ENCODE measurements at regions not wholly inside any gene's neighbourhood (a gene's known extent, or its start where the extent isn't known, plus 50 kb on each side); places are given as distances from the start of the nearest gene placed in this dataset.
"Not testable (repeated sequence)": the region's sequence is repeated elsewhere in the genome, so short reads cannot be mapped to it uniquely, and the experiment has no call there.

DNA sequence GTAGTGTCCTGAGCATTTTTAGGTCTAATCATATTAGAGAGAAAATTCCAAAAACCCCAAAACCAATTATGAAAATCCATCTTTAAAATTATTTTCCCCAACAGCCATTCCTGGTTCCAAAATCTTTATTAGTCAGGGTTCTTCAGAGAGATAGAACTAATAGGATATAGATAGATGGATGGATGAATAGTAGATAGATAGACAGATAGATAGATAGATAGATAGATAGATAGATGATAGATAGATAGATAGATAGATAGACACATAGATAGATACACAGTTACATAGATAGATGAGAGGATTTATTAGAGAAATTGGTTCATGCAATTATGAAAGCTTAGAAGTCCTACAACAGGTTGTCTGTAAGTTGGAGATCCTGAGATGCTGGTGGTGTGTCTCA is 122.7 kb upstream of the POGK start:
- no peak for DNase-seq (ENCODE audit: insufficient read length, low spot score)
- no peak for FAIRE-seq
- TF ChIP-seq SPI1 (IDR thresholded peaks at IDR 0.05; ENCODE audit: low read depth, low read length), result no peak

DNA sequence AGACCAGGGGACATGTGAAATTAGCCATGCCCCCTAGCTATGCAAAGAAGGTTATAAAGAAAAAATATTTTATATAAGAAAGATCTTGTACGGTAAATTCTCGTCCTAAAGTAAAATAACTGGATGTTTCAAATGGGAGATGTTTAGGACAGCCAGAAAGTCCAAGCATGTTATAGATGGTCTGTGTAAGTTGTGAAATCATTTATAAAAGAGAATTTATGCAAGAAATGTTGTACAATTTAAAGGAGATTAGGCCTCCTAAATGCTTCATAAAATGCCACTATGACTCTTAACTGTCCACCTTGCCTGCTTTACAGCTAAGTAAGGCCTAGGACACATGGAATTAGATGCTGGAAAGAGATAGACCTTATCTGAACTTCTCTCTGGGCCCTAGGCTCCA is 118.1 kb upstream of the POGK start:
- FAIRE-seq (no peak), DNase-seq (ENCODE audit: insufficient read length, low spot score) (no peak)
- TF ChIP-seq POU2F2 (IDR thresholded peaks at IDR 0.05; ENCODE audit: low read depth, low read length) (no peak), PAX5 (IDR thresholded peaks at IDR 0.05; ENCODE audit: insufficient read depth, low read length, severe bottlenecking) (no peak), TAF1 (IDR thresholded peaks at IDR 0.05; ENCODE audit: low read depth, low read length) (no peak), POLR2A (IDR thresholded peaks at IDR 0.05; ENCODE audit: low read depth, low read length) (no peak), POLR2AphosphoS5 (IDR thresholded peaks at IDR 0.05; ENCODE audit: low read depth, low read length) (no peak), SPI1 (IDR thresholded peaks at IDR 0.05; ENCODE audit: low read depth, low read length) (no peak)

DNA sequence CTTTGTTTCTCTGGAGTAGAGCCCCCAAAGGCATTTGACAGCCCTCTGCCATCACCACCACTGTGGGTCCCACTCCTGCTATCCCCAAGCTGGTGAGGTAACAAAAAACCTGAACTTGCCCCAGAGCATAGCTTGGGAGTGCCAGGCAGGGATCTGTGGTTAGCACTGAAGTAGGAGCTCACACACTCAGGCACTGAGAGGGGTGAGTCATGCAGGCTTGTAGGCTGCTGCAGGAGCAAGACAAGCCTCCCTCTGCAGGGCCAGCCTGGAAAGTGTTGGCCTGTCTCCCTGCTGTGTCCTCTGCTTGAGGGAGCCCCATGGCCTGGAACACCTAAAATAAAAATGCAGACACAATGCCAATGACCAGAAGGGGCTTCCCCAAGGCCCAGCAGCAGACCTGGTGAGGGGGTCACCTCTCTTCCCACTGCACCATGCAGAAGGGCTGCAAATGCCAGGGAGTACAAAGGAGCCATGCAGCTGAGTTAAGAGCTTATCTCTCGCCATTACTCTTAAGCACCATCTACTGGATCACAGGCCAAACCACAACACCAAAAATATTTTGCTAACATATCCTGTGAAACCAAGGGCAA is 108.9 kb upstream of the POGK start:
- no peak for TF ChIP-seq TAF1 (IDR thresholded peaks at IDR 0.05; ENCODE audit: low read depth, low read length)
- TF ChIP-seq PAX5 (IDR thresholded peaks at IDR 0.05; ENCODE audit: insufficient read depth, low read length, severe bottlenecking), result no peak
- no peak for TF ChIP-seq POLR2AphosphoS5 (IDR thresholded peaks at IDR 0.05; ENCODE audit: low read depth, low read length)
- TF ChIP-seq POLR2A (IDR thresholded peaks at IDR 0.05; ENCODE audit: low read depth, low read length), result no peak
- no peak for TF ChIP-seq POU2F2 (IDR thresholded peaks at IDR 0.05; ENCODE audit: low read depth, low read length)
- no peak for TF ChIP-seq SPI1 (IDR thresholded peaks at IDR 0.05; ENCODE audit: low read depth, low read length)
- DNase-seq (ENCODE audit: insufficient read length, low spot score) (no peak), FAIRE-seq (no peak)

DNA sequence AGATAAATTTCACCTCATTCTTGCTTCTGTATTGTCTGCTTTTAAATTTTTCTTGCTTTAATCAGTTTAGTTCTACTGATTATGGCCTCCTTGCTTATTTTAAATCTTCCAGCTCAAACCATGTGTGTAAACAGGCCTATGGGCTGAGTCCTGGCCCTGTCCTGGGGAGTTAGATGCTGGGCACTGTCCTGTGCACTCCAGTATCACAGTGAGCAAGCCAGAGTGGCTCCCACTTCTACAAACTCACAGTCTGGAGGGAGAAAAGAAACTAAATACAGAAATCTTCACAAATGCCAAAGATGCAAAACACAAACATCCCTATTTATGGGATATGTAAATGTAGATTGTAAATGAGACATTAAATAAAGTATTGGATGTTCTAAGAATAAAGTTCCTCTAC is 101.1 kb upstream of the POGK start:
- TF ChIP-seq POU2F2 (IDR thresholded peaks at IDR 0.05; ENCODE audit: low read depth, low read length), result no peak
- no peak for TF ChIP-seq POLR2A (IDR thresholded peaks at IDR 0.05; ENCODE audit: low read depth, low read length)
- TF ChIP-seq SPI1 (IDR thresholded peaks at IDR 0.05; ENCODE audit: low read depth, low read length), result no peak
- no peak for TF ChIP-seq POLR2AphosphoS5 (IDR thresholded peaks at IDR 0.05; ENCODE audit: low read depth, low read length)
- TF ChIP-seq PAX5 (IDR thresholded peaks at IDR 0.05; ENCODE audit: insufficient read depth, low read length, severe bottlenecking), result no peak
- no peak for TF ChIP-seq TAF1 (IDR thresholded peaks at IDR 0.05; ENCODE audit: low read depth, low read length)
- no peak for DNase-seq (ENCODE audit: insufficient read length, low spot score)

DNA sequence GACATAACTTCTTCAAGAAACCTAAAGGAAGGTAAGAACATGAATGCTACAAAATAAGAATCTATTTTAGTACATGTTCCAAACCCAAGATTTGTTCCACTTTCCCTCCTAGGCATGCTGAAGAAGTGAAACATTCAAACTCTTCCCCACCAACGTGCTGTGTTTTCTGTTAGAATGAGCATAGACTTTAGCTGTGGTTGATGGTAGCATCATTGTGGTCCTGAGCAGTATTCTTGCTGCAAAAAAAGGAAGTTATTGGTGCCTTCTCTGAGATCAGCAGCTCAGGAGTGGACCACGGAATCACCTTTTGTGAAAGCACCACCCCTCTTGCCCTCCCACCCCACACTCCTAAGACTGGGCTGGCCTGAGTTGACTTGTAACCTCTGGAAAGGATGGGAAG is 100.4 kb upstream of the POGK start:
- TF ChIP-seq POU2F2 (IDR thresholded peaks at IDR 0.05; ENCODE audit: low read depth, low read length) (no peak), PAX5 (IDR thresholded peaks at IDR 0.05; ENCODE audit: insufficient read depth, low read length, severe bottlenecking) (no peak), SPI1 (IDR thresholded peaks at IDR 0.05; ENCODE audit: low read depth, low read length) (no peak), TAF1 (IDR thresholded peaks at IDR 0.05; ENCODE audit: low read depth, low read length) (no peak), POLR2AphosphoS5 (IDR thresholded peaks at IDR 0.05; ENCODE audit: low read depth, low read length) (no peak), POLR2A (IDR thresholded peaks at IDR 0.05; ENCODE audit: low read depth, low read length) (no peak)
- FAIRE-seq (no peak), DNase-seq (ENCODE audit: insufficient read length, low spot score) (no peak)

More for the DNA sequence above, 101.1 kb upstream of the POGK start:
- no peak for FAIRE-seq

DNA sequence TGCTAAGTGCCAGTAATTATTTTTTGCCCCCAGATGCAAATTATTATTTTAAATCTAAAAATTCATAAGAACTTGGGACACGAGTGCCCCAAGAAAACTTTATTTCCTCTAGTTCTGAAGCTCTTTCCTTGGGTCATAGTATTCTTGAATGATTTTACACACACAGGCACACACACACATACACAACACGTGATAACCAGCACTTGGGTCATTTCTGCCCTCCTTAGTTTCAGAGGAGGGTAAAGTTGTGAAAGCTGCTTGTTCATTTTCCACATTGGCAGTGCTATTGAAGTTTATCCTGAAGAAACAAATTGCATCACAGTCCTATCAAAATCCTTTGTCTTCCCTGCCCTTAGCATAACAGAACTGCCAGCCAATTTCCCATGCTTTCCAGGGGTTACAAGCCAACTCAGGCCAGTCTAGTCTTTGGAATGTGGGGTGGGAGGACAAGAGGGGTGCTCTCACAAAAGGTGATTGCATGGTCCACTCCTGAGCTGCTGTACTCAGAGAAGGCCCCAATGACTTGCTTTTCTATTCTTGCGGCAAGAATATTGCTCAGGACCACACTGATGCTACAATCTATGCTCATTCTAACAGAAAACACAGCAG is 98.5 kb upstream of the POGK start:
- TF ChIP-seq TAF1 (IDR thresholded peaks at IDR 0.05; ENCODE audit: low read depth, low read length), result no peak
- no peak for TF ChIP-seq POU2F2 (IDR thresholded peaks at IDR 0.05; ENCODE audit: low read depth, low read length)
- no peak for TF ChIP-seq PAX5 (IDR thresholded peaks at IDR 0.05; ENCODE audit: insufficient read depth, low read length, severe bottlenecking)
- TF ChIP-seq POLR2A (IDR thresholded peaks at IDR 0.05; ENCODE audit: low read depth, low read length), result no peak
- TF ChIP-seq POLR2AphosphoS5 (IDR thresholded peaks at IDR 0.05; ENCODE audit: low read depth, low read length), result no peak
- TF ChIP-seq SPI1 (IDR thresholded peaks at IDR 0.05; ENCODE audit: low read depth, low read length), result no peak

DNA sequence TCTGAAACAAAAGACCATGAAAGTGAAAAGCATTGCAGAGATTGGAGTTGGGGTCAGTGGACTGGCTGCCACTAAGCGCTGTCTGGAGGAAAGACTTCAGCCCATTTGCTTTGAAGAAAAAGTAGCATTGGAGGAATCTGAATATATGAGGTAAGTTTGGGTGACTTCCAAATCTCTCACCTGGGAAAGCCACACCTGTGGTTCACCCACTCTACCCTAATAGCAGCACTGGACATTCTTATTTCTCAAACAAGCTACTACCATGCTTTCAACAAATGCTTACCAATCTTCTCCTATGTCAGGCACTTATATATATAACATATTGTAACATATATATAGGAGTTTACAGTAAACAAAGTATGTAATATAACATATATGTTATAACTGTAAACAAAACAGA is 76.0 kb upstream of the POGK start:
- TF ChIP-seq POU2F2 (IDR thresholded peaks at IDR 0.05; ENCODE audit: low read depth, low read length) (no peak), PAX5 (IDR thresholded peaks at IDR 0.05; ENCODE audit: insufficient read depth, low read length, severe bottlenecking) (no peak), POLR2AphosphoS5 (IDR thresholded peaks at IDR 0.05; ENCODE audit: low read depth, low read length) (no peak)
- FAIRE-seq, result no peak
- no peak for DNase-seq (ENCODE audit: insufficient read length, low spot score)

More for the DNA sequence above, 98.5 kb upstream of the POGK start:
- no peak for DNase-seq (ENCODE audit: insufficient read length, low spot score)
- FAIRE-seq, result no peak

DNA sequence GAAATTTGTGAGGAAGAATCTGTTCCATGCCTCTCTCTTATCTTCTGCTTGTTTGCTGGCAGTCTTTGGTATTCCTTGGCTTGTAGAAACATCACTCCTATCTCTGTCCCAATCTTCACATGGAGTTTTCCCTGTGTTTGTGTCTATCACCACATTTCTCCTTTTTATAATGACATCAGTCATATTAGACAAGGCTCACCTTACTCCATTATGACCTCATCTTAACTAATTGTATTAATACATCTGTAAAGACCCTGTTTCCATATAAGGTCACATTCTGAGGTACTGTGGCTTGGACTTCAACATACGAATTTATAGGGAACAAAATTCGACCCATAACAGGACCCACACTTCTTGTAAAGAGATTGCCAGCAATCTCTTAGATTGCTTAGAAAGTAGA is 72.3 kb upstream of the POGK start:
- DNase-seq (ENCODE audit: insufficient read length, low spot score) (no peak), FAIRE-seq (no peak)
- TF ChIP-seq POU2F2 (IDR thresholded peaks at IDR 0.05; ENCODE audit: low read depth, low read length) (no peak), TAF1 (IDR thresholded peaks at IDR 0.05; ENCODE audit: low read depth, low read length) (no peak), POLR2A (IDR thresholded peaks at IDR 0.05; ENCODE audit: low read depth, low read length) (no peak), POLR2AphosphoS5 (IDR thresholded peaks at IDR 0.05; ENCODE audit: low read depth, low read length) (no peak), SPI1 (IDR thresholded peaks at IDR 0.05; ENCODE audit: low read depth, low read length) (no peak), PAX5 (IDR thresholded peaks at IDR 0.05; ENCODE audit: insufficient read depth, low read length, severe bottlenecking) (no peak)

DNA sequence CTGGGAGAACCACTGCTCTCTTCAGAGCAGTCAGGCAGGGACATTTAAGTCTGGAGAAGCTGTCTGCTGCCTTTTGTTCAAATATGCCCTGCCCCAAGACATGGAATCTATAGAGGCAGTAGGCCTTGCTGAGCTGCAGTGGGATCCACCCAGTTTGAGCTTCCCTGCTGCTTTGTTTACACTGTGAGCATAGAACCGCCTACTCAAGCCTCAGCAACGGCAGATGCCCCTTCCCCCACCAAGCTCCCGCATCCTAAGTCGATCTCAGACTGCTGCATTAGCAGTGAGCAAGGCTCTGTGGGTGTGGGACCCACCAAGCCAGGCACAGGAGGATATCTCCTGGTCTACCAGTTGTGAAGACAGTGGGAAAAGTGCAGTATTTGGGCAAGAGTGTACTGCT is 54.6 kb upstream of the POGK start:
- FAIRE-seq, result not testable (repeated sequence)

DNA sequence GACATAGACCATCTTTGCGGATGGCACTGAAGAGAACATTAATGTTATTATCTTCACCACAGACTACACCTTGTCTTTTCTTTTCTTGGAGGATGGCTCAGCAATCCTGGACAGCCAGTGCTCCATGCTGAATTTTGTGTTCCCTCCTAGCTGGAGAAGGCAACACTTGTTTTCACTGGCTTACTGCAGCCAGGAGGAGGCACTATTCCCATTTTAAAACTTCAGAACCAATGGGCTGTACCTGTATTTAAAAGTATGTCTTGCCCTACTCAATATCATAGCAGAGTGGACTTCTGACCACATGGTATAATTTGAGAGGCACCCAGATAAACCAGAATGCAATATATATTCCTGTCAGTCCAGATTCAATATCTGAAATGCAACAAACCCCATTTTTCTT is 53.3 kb upstream of the POGK start:
- FAIRE-seq (no peak), DNase-seq (ENCODE audit: insufficient read length, low spot score) (no peak)
- no peak for TF ChIP-seq SPI1 (IDR thresholded peaks at IDR 0.05; ENCODE audit: low read depth, low read length)
- no peak for TF ChIP-seq POLR2A (IDR thresholded peaks at IDR 0.05; ENCODE audit: low read depth, low read length)
- no peak for TF ChIP-seq POLR2AphosphoS5 (IDR thresholded peaks at IDR 0.05; ENCODE audit: low read depth, low read length)
- no peak for TF ChIP-seq TAF1 (IDR thresholded peaks at IDR 0.05; ENCODE audit: low read depth, low read length)
- no peak for TF ChIP-seq PAX5 (IDR thresholded peaks at IDR 0.05; ENCODE audit: insufficient read depth, low read length, severe bottlenecking)
- no peak for TF ChIP-seq POU2F2 (IDR thresholded peaks at IDR 0.05; ENCODE audit: low read depth, low read length)

More for the DNA sequence above, 54.6 kb upstream of the POGK start:
- DNase-seq (ENCODE audit: insufficient read length, low spot score), result not testable (repeated sequence)
